Right lobe of liver (tissue), 6 donors: ENCODE measurements at regions not wholly inside any gene's neighbourhood (a gene's known extent, or its start where the extent isn't known, plus 50 kb on each side); places are given as distances from the start of the nearest gene placed in this dataset.
A peak's percentile ranks its signal among the peaks of the same experiment; 100 is the strongest.

Experiments used
- ATAC-seq, 4 donors: fragments of 200-7000 bp; cut with Tn5 transposase; one replicate each; pipeline ENCODE4 v1.9.1; 2020; ENCODE audit warnings: mild to moderate bottlenecking in 4 of 4, moderate library complexity in 4 of 4
- DNase-seq, 3 donors: peaks; one replicate each; pipeline ENCODE4 v3.0.0-alpha.2; 2020
- H3K27ac ChIP-seq, 3 donors: fragments of 200-600 bp; one replicate each; pipeline ENCODE4 v1.8.0; 2022
- H3K27me3 ChIP-seq, 2 donors: fragments of 200-600 bp; one replicate each; pipeline ENCODE4 v1.8.0; 2022
- H3K36me3 ChIP-seq, 4 donors: fragments of 200-600 bp; sonication (generic) in 1 of 4; one replicate each; pipeline versions ENCODE4 v1.5.1 to v1.8.0; 2017 to 2022; ENCODE audit warnings: control low read depth in 1 of 4
- H3K4me1 ChIP-seq, 4 donors: fragments of 200-600 bp; sonication (generic) in 1 of 4; one replicate each; pipeline versions ENCODE4 v1.5.1 to v1.8.0; 2017 to 2022; ENCODE audit warnings: control low read depth in 1 of 4
- H3K4me3 ChIP-seq, 3 donors: fragments of 200-600 bp; one replicate each; pipeline ENCODE4 v1.8.0; 2022
- H3K9me3 ChIP-seq, 4 donors: fragments of 200-600 bp; sonication (generic) in 1 of 4; one replicate each; pipeline versions ENCODE4 v1.5.1 to v1.8.0; 2017 to 2022; ENCODE audit warnings: control low read depth in 1 of 4
- POLR2A ChIP-seq: fragments of 450-650 bp; IDR thresholded peaks from one replicate; pipeline ENCODE4 v1.6.1; 2017; ENCODE audit warnings: antibody characterized with exemption, mild to moderate bottlenecking
- WGBS: methylation state at CpG from one replicate; pipeline ENCODE4 v1.1.6; 2018; ENCODE audit warnings: low coverage, low lambda C conversion rate; ENCODE audit not compliant: insufficient coverage; ENCODE audit errors: missing lambda C conversion rate; 5-methylcytosine and 5-hydroxymethylcytosine counted together
- intact Hi-C, 2 donors: fragments of 100-400 bp; cut with DNase I; formaldehyde crosslinking; loops; one replicate each; pipeline versions ENCODE4 v1.11.2 to v1.14.1; 2022
- TF ChIP-seq, protein P1 (sequence below), 4 donors: fragments of 200-600 bp in 3 of 4; fragments of 450-650 bp in 1 of 4; IDR thresholded peaks; one replicate each; pipeline versions ENCODE4 v1.5.1 to v1.8.0; 2016 to 2022; ENCODE audit warnings: antibody characterized with exemption in 4 of 4, mild to moderate bottlenecking in 2 of 4
- donor health status: DM: no; HTN: yes; CAD: no.
- donor health status: DM: no; HTN: no; CAD: no.
- donor health status: DM: no; HTN: no; CAD: no.
- donor health status: DM: no; HTN: yes; CAD: no.
- donor health status: DM: no; HTN: yes; CAD: no.

DNA sequence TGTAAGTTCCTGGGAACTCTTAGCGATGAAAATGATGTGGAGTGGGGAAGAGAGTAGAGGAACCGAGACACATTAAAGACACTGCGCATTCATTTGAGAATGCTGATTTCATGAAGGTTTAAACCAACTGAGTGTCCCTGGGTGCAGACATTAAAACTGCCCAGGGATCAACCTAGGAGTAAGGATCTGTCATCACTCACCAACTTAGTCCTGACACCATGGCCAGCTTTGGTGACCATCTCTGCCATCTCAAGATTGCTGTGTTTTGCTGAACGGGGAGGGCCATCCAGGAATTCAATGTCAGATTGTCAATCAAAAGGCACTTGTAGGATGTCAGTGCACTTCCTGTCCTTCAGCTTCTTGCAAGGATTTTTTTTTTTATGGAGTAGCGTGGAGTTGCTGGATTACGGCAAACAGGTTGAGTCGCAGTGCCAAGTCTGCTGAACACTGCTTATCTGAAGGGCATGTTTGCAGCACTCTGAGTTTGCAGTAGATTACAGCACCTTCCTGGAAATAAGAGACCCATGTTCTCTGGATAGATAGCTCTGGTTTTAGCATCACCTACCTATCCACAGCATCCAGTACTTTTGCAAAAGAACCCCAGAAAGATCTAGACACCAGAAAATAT lies 258.1 kb upstream of the IRX3 start:
- no peaks in the 10 kb centered on the region for H3K4me1 ChIP-seq
- H3K9me3 ChIP-seq: no peaks in the 10 kb centered on the region
- TF ChIP-seq POLR2A: no peak
- TF ChIP-seq, protein P1, sequence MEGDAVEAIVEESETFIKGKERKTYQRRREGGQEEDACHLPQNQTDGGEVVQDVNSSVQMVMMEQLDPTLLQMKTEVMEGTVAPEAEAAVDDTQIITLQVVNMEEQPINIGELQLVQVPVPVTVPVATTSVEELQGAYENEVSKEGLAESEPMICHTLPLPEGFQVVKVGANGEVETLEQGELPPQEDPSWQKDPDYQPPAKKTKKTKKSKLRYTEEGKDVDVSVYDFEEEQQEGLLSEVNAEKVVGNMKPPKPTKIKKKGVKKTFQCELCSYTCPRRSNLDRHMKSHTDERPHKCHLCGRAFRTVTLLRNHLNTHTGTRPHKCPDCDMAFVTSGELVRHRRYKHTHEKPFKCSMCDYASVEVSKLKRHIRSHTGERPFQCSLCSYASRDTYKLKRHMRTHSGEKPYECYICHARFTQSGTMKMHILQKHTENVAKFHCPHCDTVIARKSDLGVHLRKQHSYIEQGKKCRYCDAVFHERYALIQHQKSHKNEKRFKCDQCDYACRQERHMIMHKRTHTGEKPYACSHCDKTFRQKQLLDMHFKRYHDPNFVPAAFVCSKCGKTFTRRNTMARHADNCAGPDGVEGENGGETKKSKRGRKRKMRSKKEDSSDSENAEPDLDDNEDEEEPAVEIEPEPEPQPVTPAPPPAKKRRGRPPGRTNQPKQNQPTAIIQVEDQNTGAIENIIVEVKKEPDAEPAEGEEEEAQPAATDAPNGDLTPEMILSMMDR (IDR thresholded peaks at IDR 0.05): no peak
- H3K4me3 ChIP-seq: no peak overlapping the region
- no peaks in the 10 kb centered on the region for H3K36me3 ChIP-seq
- WGBS: 52% methylated on average over 7 of the region's 7 CpGs
- intact Hi-C loops: no loop called here
- H3K27ac ChIP-seq: no peak overlapping the region
- DNase-seq (no peak), ATAC-seq (peak in 2 of 4 donors; percentile 26 to 41)
- H3K27me3 ChIP-seq: no peaks in the 10 kb centered on the region

DNA sequence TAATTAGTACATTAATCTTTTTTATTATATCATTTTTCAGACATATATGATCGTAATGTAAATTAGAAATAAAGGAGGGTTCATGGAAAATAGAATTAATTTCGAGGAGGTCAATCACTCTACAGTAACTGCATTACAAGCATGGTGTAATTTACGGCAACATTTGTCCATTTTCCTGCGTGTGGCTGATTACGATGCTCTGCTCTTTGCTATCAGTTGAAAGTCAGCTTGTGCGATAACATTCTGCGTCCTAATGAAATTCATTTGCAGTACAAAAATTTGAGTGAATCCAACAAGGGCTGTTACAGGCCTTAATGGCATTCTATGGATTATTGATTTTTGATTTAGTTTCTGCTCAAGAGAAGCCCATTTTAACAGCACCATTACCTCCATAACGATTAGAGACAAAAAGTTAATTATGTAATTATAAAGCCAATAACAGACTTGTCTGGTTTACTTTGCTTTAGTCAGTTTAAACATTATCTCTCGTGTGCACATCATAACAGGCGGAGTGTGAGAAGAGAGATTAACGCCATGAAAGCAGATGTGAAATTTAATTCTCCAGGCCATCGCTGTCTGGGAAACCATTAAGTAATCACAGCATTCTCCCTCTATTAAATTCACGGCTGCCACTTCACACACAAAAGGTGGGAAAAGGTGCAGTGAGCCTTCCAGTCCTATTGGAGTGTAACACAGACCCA lies 256.4 kb upstream of the IRX3 start:
- 63% methylated on average over 13 of the region's 13 CpGs for WGBS
- TF ChIP-seq POLR2A: no peak
- TF ChIP-seq, protein P1 (IDR thresholded peaks at IDR 0.05): no peak
- intact Hi-C loops: no loop called here
- H3K36me3 ChIP-seq: no peaks in the 10 kb centered on the region
- no peak overlapping the region for H3K27ac ChIP-seq
- H3K4me3 ChIP-seq: no peak overlapping the region
- DNase-seq (no peak), ATAC-seq (no peak)
- no peaks in the 10 kb centered on the region for H3K9me3 ChIP-seq
- H3K4me1 ChIP-seq: no peaks in the 10 kb centered on the region
- H3K27me3 ChIP-seq: no peaks in the 10 kb centered on the region

DNA sequence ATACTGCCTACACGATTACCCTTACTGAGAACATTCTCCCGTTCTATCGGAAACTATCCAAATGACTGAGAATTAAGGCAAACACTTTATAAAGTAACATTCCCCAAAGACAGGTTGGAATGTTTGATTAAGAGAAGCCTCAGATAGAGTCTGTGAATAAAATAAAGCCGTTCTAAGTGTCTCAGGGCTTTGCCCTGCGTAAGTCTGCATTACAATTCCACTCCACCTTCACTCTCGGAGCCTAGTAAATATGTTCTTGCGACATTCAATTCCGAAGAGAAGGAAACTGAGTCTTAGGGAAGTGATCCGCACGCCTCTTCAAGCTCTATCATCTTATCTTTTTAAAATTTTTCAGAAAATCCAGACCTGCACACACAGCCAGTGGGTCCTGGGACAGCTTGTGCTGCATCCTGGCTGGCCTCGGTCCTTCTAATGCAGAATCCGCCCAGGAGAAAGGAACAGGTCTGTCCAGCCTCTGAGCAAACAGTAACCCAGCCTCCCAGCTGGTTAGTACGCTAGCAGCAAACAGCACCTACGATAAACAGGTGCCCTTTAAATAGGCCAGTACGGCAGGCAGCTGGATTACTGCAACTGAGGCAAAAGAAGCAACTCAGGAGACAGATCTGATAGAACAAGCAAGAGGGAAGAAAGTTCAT lies 254.1 kb upstream of the IRX3 start:
- Histone ChIP-seq H3K36me3 (no peaks in the 10 kb centered on the region), H3K4me1 (no peaks in the 10 kb centered on the region), H3K9me3 (no peaks in the 10 kb centered on the region), H3K27ac (no peak overlapping the region), H3K4me3 (no peak overlapping the region), H3K27me3 (no peaks in the 10 kb centered on the region)
- no peak for DNase-seq
- no peak for TF ChIP-seq POLR2A
- 61% methylated on average over 15 of the region's 15 CpGs for WGBS
- ATAC-seq: no peak
- intact Hi-C loops: no loop called here

DNA sequence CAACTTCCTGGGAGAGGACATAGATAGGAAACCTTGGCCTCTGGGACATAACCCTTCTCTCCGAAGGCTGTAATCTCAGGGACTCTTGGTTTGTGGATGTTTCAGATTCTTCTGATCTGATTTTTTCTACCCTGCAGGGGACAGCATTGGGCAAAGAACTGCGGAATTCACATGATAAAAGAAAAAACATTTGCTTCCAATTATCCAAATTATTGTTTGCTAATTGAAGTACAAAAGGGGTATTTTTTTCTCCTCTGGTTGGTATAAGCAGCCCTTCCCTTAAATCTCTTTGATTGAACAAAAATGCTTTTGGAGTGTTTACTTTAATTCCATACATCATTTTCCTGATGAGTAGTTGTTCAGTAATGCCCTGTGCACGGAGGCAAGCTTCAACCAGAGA lies 251.7 kb upstream of the IRX3 start:
- WGBS: 45% methylated on average over 3 of the region's 3 CpGs
- no peak overlapping the region for H3K27ac ChIP-seq
- H3K4me3 ChIP-seq: no peak overlapping the region
- TF ChIP-seq POLR2A: no peak
- TF ChIP-seq, protein P1 (IDR thresholded peaks at IDR 0.05): peak in 1 of 4 donors; percentile 21
- H3K36me3 ChIP-seq: no peaks in the 10 kb centered on the region
- DNase-seq (no peak), ATAC-seq (no peak)
- no peaks in the 10 kb centered on the region for H3K4me1 ChIP-seq
- no peaks in the 10 kb centered on the region for H3K27me3 ChIP-seq
- intact Hi-C loops: no loop called here
- no peaks in the 10 kb centered on the region for H3K9me3 ChIP-seq
